Astrocyte (in vitro differentiated cells and primary cell): ENCODE measurements at regions not wholly inside any gene's neighbourhood (a gene's known extent, or its start where the extent isn't known, plus 50 kb on each side); places are given as distances from the start of the nearest gene placed in this dataset.

Experiments
- DNase-seq: peaks from one replicate; pipeline ENCODE4 v3.0.0-alpha.2; 2010; ENCODE audit warnings: low read depth
- FAIRE-seq: peaks from 2 replicates; lab custom pipeline; 2011; peaks lifted over from hg19 to GRCh38; lab: Jason Lieb, UNC
- H2AFZ ChIP-seq: 2 replicates; pipeline ENCODE4 v1.6.0; 2012; ENCODE audit warnings: low read depth, low read length, inconsistent platforms
- H3K27ac ChIP-seq: 2 replicates; pipeline ENCODE4 v1.5.1; 2011; ENCODE audit warnings: low read depth, low read length, inconsistent platforms
- H3K27me3 ChIP-seq: 2 replicates; pipeline ENCODE4 v1.6.0; 2011; ENCODE audit warnings: low read length, inconsistent platforms; ENCODE audit not compliant: insufficient read depth
- H3K36me3 ChIP-seq: 2 replicates; pipeline ENCODE4 v1.5.1; 2011; ENCODE audit warnings: low read length, inconsistent platforms; ENCODE audit not compliant: insufficient read depth
- H3K4me1 ChIP-seq: 2 replicates; pipeline ENCODE4 v1.5.1; 2011; ENCODE audit warnings: low read length, inconsistent platforms; ENCODE audit not compliant: insufficient read depth
- H3K4me2 ChIP-seq: 2 replicates; pipeline ENCODE4 v1.6.0; 2012; ENCODE audit warnings: low read length, inconsistent platforms
- H3K4me3 ChIP-seq: 2 replicates; pipeline ENCODE4 v1.5.1; 2011; ENCODE audit warnings: low read depth, mild to moderate bottlenecking, low read length, inconsistent platforms; ENCODE audit not compliant: insufficient read depth
- H3K79me2 ChIP-seq: 2 replicates; pipeline ENCODE4 v1.6.0; 2012; ENCODE audit warnings: mild to moderate bottlenecking, low read length, inconsistent platforms; ENCODE audit not compliant: insufficient read depth
- H3K9ac ChIP-seq: 2 replicates; pipeline ENCODE4 v1.6.0; 2012; ENCODE audit warnings: mild to moderate bottlenecking, low read length, inconsistent platforms
- H3K9me3 ChIP-seq: 2 replicates; pipeline ENCODE4 v1.5.1; 2012; ENCODE audit warnings: low read depth, mild to moderate bottlenecking, low read length, inconsistent platforms; ENCODE audit not compliant: insufficient read depth
- H4K20me1 ChIP-seq: 2 replicates; pipeline ENCODE4 v1.6.0; 2012; ENCODE audit warnings: low read length, inconsistent platforms; ENCODE audit not compliant: insufficient read depth
- H3K27ac Mint-ChIP-seq: one replicate; pipeline ENCODE4 v1.8.0; 2021; ENCODE audit warnings: mild to moderate bottlenecking, mixed read lengths; ENCODE audit not compliant: unreplicated experiment
- H3K27me3 Mint-ChIP-seq: one replicate; pipeline ENCODE4 v1.8.0; 2021; ENCODE audit warnings: low read depth, mixed read lengths; ENCODE audit not compliant: unreplicated experiment
- H3K36me3 Mint-ChIP-seq: one replicate; pipeline ENCODE4 v1.8.0; 2021; ENCODE audit warnings: low read depth, mixed read lengths; ENCODE audit not compliant: unreplicated experiment
- H3K4me1 Mint-ChIP-seq: one replicate; pipeline ENCODE4 v1.8.0; 2021; ENCODE audit warnings: low read depth, mixed read lengths; ENCODE audit not compliant: unreplicated experiment
- H3K4me3 Mint-ChIP-seq: one replicate; pipeline ENCODE4 v1.8.0; 2021; ENCODE audit warnings: mild to moderate bottlenecking, moderate library complexity, mixed read lengths; ENCODE audit not compliant: unreplicated experiment
- H3K9me3 Mint-ChIP-seq: one replicate; pipeline ENCODE4 v1.8.0; 2021; ENCODE audit warnings: mild to moderate bottlenecking, mixed read lengths; ENCODE audit not compliant: unreplicated experiment
- CTCF ChIP-seq: IDR thresholded peaks from 2 replicates; pipeline ENCODE4 v1.5.1; 2011; ENCODE audit warnings: low read depth, mild to moderate bottlenecking, inconsistent platforms, low read length, moderate library complexity; ENCODE audit not compliant: insufficient read depth
- EZH2 ChIP-seq: IDR thresholded peaks from 2 replicates; pipeline ENCODE4 v1.6.1; 2012; ENCODE audit warnings: mild to moderate bottlenecking, low read length, inconsistent platforms; ENCODE audit not compliant: insufficient read depth

GRCh38 chr6:168217216-168217879 lies 102.2 kb downstream of the DACT2 start:
- Histone ChIP-seq H3K4me1 (no peaks in the 10 kb centered on the region), H3K9me3 (peaks cover 4% of the 10 kb centered on the region), H3K4me3 (no peak overlapping the region), H3K27me3 (no peaks in the 10 kb centered on the region), H4K20me1 (no peaks in the 10 kb centered on the region), H3K79me2 (no peaks in the 10 kb centered on the region), H3K36me3 (no peaks in the 10 kb centered on the region), H2AFZ (no peak overlapping the region), H3K9ac (no peak overlapping the region), H3K4me2 (no peak overlapping the region), H3K27ac (no peak overlapping the region)
- FAIRE-seq = no peak
- no peak for TF ChIP-seq CTCF
- H3K27me3 Mint-ChIP-seq = peaks cover 74% of the 10 kb centered on the region
- no peak for DNase-seq
- H3K9me3 Mint-ChIP-seq = peaks cover 2% of the 10 kb centered on the region
- H3K27ac Mint-ChIP-seq = no peak overlapping the region
- H3K4me3 Mint-ChIP-seq = no peak overlapping the region
- no peaks in the 10 kb centered on the region for H3K4me1 Mint-ChIP-seq
- no peaks in the 10 kb centered on the region for H3K36me3 Mint-ChIP-seq

DNA sequence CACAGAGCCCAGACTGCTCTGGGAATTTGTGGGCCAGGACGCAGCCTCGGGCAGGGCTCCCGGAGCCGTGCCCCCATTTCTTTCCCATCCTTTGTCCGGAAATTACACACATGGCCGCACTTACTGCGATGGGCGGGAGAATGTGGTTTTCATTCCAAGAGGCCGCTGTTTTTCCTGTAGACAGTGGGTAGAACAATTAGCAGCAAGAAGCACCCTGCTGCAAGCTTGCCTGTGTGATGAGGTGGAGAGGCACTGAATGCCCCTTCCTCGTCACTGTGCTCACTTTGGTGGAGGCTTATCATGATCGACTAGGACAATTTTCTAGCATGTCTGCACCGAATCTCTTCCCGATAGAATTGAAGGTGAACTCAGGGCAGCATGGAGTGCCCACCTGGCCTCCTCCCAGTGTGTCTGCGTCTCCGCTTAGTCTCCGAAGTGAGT lies 102.8 kb downstream of the DACT2 start:
- FAIRE-seq (no peak), DNase-seq (no peak)
- H3K79me2 ChIP-seq = no peaks in the 10 kb centered on the region
- H3K27ac ChIP-seq = no peak overlapping the region
- H3K36me3 ChIP-seq = no peaks in the 10 kb centered on the region
- peaks cover 4% of the 10 kb centered on the region for H3K9me3 ChIP-seq
- Mint-ChIP-seq H3K27me3 (peaks cover 73% of the 10 kb centered on the region), H3K36me3 (no peaks in the 10 kb centered on the region), H3K4me3 (no peak overlapping the region), H3K4me1 (no peaks in the 10 kb centered on the region), H3K9me3 (peaks cover 2% of the 10 kb centered on the region), H3K27ac (no peak overlapping the region)
- H3K4me2 ChIP-seq = peak overlapping the region; percentile 25
- H2AFZ ChIP-seq = peak overlapping the region; percentile 32
- no peak overlapping the region for H3K4me3 ChIP-seq
- H3K4me1 ChIP-seq = no peaks in the 10 kb centered on the region
- no peak overlapping the region for H3K9ac ChIP-seq
- no peaks in the 10 kb centered on the region for H3K27me3 ChIP-seq
- no peaks in the 10 kb centered on the region for H4K20me1 ChIP-seq
- TF ChIP-seq EZH2 (no peak), CTCF (no peak)

DNA sequence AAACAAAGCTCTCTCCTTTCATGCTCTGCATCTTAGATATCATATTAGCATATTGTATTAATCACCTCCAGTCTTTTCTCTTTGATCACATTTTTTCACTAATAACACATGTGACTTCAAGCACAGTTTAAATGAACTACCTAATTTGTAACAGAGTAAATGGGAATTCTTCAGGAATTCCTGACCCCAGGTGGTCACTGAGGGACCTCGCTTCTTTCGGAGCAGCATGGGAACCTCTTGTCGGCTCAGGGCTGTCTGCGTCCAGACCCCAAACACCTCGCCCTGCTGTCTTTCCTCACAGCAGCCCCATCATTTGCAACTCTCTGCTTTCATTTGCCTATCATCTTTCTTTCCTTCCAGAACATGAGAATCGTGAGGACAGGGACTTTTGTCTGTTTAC lies 103.5 kb downstream of the DACT2 start:
- H3K4me3 Mint-ChIP-seq = no peak overlapping the region
- H3K27me3 ChIP-seq = no peaks in the 10 kb centered on the region
- no peaks in the 10 kb centered on the region for H3K4me1 Mint-ChIP-seq
- peaks cover 69% of the 10 kb centered on the region for H3K27me3 Mint-ChIP-seq
- no peak overlapping the region for H3K4me3 ChIP-seq
- DNase-seq (no peak), FAIRE-seq (no peak)
- peaks cover 4% of the 10 kb centered on the region for H3K9me3 ChIP-seq
- no peak overlapping the region for H3K9ac ChIP-seq
- TF ChIP-seq CTCF (no peak), EZH2 (no peak)
- no peak overlapping the region for H3K27ac ChIP-seq
- H3K27ac Mint-ChIP-seq = no peak overlapping the region
- no peaks in the 10 kb centered on the region for H4K20me1 ChIP-seq
- no peak overlapping the region for H3K4me2 ChIP-seq
- no peaks in the 10 kb centered on the region for H3K4me1 ChIP-seq
- no peak overlapping the region for H2AFZ ChIP-seq
- H3K9me3 Mint-ChIP-seq = peaks cover 2% of the 10 kb centered on the region
- H3K36me3 ChIP-seq = no peaks in the 10 kb centered on the region
- H3K36me3 Mint-ChIP-seq = no peaks in the 10 kb centered on the region
- H3K79me2 ChIP-seq = no peaks in the 10 kb centered on the region
